ENCODE measurements at regions not wholly inside any gene's neighbourhood (a gene's known extent, or its start where the extent isn't known, plus 50 kb on each side); places are given as distances from the start of the nearest gene placed in this dataset.
"Not testable (repeated sequence)": the region's sequence is repeated elsewhere in the genome, so short reads cannot be mapped to it uniquely, and the experiment has no call there.

- no peak for DNase-seq
These were observed 258.1 kb downstream of the PCNX1 start for GRCh38 chr14:71165121-71166031.

GRCh38 chr14:71166180-71166837 lies 259.1 kb downstream of the PCNX1 start:
- DNase-seq = peak; percentile 13

GRCh38 chr14:71167325-71167950 lies 260.2 kb downstream of the PCNX1 start:
- not testable (repeated sequence) for DNase-seq

- DNase-seq = not testable (repeated sequence)
These were observed 260.9 kb downstream of the PCNX1 start for GRCh38 chr14:71168161-71168560.

GRCh38 chr14:71168564-71169427 lies 261.5 kb downstream of the PCNX1 start:
- no peak for DNase-seq

GRCh38 chr14:71169861-71170260 lies 262.6 kb downstream of the PCNX1 start:
- no peak for DNase-seq

GRCh38 chr14:71175491-71175890 lies 268.2 kb downstream of the PCNX1 start:
- DNase-seq = no peak

- no peak for DNase-seq
These were observed 271.8 kb downstream of the PCNX1 start for GRCh38 chr14:71179066-71179465.

- DNase-seq = no peak
These were observed 273.1 kb downstream of the PCNX1 start for GRCh38 chr14:71180397-71180796.

- no peak for DNase-seq
These were observed 274.1 kb downstream of the PCNX1 start for GRCh38 chr14:71181215-71182003.

GRCh38 chr14:71183876-71184689 lies 276.8 kb downstream of the PCNX1 start:
- peak; percentile 93 for DNase-seq

GRCh38 chr14:71185637-71186036 lies 278.4 kb downstream of the PCNX1 start:
- DNase-seq = no peak

- no peak for DNase-seq
These were observed 280.5 kb downstream of the PCNX1 start for GRCh38 chr14:71187633-71188356.

- DNase-seq = no peak
These were observed 283.6 kb downstream of the PCNX1 start for GRCh38 chr14:71190770-71191374.

- DNase-seq = no peak
These were observed 286.4 kb downstream of the PCNX1 start for GRCh38 chr14:71193663-71194062.

GRCh38 chr14:71194251-71194650 lies 287.0 kb downstream of the PCNX1 start:
- DNase-seq = no peak

GRCh38 chr14:71196921-71197320 lies 289.7 kb downstream of the PCNX1 start:
- DNase-seq = no peak

GRCh38 chr14:71198687-71199086 lies 291.4 kb downstream of the PCNX1 start:
- DNase-seq = no peak

- no peak for DNase-seq
These were observed 294.6 kb downstream of the PCNX1 start for GRCh38 chr14:71201840-71202239.

GRCh38 chr14:71202881-71203280 lies 295.6 kb downstream of the PCNX1 start:
- no peak for DNase-seq
